WI38 (cell line): ENCODE measurements at regions not wholly inside any gene's neighbourhood (a gene's known extent, or its start where the extent isn't known, plus 50 kb on each side); places are given as distances from the start of the nearest gene placed in this dataset.

Source experiments
- H3K4me3 ChIP-seq: 2 replicates; pipeline ENCODE4 v1.5.1; 2011; ENCODE audit warnings: low read depth, mild to moderate bottlenecking, control low read depth, low read length
- TF ChIP-seq, protein P1 (sequence below): IDR thresholded peaks from 2 replicates; pipeline ENCODE4 v1.5.1; 2012; ENCODE audit warnings: low read depth, mild to moderate bottlenecking, control low read depth, low read length

DNA sequence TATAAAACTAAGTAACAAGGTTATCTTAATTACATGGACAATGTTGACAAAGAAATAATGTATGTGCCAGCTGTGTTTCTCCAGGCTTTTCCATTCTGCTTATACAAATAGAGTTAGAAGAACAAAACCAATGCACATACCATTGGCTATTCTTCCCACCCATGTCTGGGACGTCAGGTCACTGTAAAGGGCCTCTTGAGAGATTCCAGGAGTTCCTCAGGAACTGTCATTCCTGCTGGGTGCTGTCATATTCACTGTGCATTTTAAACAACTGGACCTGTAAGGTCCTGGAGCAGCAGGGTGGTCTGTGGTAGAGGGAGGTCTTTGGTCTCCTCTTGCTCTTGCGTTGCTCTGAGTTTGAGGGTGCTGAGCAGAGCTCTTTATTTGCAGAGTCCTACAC, 74.6 kb upstream of the AP1S2 start:
- no peak overlapping the region for H3K4me3 ChIP-seq
- TF ChIP-seq, protein P1, sequence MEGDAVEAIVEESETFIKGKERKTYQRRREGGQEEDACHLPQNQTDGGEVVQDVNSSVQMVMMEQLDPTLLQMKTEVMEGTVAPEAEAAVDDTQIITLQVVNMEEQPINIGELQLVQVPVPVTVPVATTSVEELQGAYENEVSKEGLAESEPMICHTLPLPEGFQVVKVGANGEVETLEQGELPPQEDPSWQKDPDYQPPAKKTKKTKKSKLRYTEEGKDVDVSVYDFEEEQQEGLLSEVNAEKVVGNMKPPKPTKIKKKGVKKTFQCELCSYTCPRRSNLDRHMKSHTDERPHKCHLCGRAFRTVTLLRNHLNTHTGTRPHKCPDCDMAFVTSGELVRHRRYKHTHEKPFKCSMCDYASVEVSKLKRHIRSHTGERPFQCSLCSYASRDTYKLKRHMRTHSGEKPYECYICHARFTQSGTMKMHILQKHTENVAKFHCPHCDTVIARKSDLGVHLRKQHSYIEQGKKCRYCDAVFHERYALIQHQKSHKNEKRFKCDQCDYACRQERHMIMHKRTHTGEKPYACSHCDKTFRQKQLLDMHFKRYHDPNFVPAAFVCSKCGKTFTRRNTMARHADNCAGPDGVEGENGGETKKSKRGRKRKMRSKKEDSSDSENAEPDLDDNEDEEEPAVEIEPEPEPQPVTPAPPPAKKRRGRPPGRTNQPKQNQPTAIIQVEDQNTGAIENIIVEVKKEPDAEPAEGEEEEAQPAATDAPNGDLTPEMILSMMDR: no peak

DNA sequence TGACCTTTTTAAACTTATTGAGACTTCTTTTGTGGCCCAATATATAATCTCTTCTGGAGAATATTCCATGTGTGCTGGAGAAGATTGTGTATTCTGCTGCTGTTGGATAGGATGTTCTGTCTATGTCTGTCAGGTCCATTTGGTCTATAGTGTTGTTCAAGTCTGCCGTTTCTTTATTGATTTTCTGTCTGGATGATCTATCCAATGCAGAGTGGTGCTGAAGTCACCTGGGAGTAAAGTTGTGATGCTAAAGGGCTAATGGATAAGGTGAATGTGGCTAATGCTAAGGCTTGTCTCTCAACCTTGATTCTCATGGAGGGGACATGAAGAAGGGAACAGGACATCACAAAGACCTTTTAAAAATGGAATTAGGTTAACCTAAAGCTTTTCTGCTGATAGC, 72.0 kb upstream of the AP1S2 start:
- no peak overlapping the region for H3K4me3 ChIP-seq
- TF ChIP-seq, protein P1: no peak

DNA sequence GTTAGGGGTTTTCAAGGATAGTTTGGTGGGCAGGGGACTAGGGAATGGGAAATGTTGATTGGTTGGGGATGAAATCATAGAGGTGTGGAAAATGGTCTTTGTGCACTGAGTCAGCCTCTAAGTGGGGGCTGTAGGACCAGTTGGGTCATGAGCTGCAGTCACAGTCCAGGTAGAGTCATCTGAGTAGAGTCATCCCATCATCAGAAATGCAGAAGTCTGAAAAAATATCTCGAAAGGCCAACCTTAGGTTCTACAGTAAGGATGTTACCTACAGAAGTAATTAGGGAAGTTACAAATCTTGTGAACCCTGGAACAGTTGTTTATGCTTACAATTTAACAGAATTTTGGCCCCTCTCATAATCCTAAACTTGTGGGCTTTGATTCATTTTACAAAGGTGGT, 63.4 kb upstream of the AP1S2 start:
- H3K4me3 ChIP-seq: no peak overlapping the region
- TF ChIP-seq, protein P1: no peak

DNA sequence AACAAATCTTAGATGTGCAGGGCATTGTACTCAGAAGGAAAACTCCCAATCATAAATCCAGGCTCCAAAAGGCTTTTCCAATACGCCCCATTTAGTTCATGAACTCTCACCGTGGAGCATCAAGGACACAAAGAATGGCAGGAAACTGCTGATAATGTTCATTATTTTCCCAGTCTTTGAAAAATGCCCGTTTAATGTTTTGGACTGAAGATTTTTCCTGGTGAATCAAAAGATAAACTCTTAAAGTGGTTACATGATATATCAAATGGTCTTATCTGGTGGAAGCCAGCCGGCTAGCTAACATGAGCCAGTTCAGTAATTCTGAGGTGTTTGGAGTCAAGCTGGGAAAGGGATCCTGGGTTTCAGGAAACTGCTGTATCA, 62.1 kb upstream of the AP1S2 start:
- H3K4me3 ChIP-seq: no peak overlapping the region
- TF ChIP-seq, protein P1: no peak

DNA sequence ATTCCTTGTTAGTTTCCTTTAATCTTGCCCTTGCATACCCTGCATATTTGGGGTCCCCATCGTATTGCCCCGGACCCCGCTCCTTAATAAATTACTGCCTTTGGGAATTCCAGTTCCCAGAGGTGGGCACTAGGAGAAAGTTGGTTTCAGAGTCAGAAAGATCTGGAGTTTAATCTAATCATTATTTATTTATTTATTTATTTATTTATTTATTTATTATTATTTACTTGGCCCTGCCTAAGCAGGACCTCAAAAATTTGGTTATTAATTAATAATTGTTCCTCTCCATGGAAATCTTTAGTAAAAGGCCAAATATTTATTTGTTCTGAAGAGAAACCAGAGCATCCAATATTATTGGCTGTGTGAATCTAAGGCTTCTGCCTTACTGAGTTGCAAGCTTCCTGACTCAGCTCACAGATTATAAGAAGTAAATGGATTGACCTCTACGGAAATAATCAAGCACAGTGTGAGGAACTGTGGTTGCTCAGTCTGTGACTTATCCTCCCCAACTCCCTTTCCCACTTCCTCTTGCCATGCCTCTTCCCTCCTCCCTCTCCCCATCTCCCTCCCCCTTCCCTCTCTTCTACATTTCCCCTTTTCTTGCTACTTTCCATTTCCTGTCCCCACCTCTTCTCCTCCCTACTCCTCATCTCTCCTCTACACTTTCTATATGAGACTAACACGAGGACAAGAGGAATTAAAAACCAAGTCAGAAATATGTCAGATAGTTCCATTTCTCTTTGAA, 61.5 kb upstream of the AP1S2 start:
- TF ChIP-seq, protein P1: no peak
- H3K4me3 ChIP-seq: no peak overlapping the region

DNA sequence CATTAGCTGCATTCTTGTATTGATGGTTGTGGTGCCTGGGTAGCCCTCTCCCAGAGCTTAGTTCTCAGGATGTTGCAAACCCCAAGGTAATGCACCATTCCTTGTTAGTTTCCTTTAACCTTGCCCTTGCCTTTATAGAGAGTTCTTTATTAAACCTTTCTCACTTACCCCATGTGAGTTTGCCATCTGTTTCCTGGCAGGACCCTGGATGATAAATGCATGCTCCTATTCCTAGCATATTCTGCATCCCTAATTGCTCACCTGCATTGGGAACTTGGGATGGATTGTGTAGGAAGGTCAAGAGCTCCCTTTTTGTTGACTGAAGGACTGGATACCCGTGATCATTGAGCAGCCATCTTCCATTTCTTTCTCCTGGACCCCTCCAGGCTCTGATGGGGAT, 59.9 kb upstream of the AP1S2 start:
- TF ChIP-seq, protein P1: no peak
- H3K4me3 ChIP-seq: no peak overlapping the region

DNA sequence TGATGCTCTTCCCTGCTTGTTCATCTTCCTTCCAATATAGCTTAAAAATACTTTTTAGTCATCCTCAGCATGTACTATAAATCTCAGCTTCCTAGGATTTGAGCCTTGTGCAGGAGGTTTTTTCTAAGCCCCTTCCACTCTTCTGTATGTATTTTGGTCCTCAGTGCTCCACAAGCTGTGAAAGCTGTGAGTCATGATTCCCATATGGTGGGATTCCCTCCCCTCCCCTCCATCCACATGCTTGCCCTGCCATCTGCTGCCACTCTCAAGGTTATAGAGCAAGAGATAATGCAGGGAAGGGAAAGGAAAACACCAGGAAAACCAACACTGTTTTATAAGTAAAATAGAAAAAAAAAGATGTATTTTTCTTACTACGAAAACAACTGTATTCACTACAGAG, 58.5 kb upstream of the AP1S2 start:
- TF ChIP-seq, protein P1: no peak
- H3K4me3 ChIP-seq: no peak overlapping the region
